H1 (cell line): ENCODE measurements at regions not wholly inside any gene's neighbourhood (a gene's known extent, or its start where the extent isn't known, plus 50 kb on each side); places are given as distances from the start of the nearest gene placed in this dataset.

Experiments
- BCL11A ChIP-seq, 2 experiments: IDR thresholded peaks; one replicate each; pipeline ENCODE4 v1.6.1; 2011; ENCODE audit warnings: low read depth in 2 of 2, low read length in 2 of 2, mild to moderate bottlenecking in 2 of 2
- CTBP2 ChIP-seq: IDR thresholded peaks from 2 replicates; pipeline ENCODE4 v1.7.0; 2011; ENCODE audit warnings: borderline replicate concordance, mild to moderate bottlenecking, moderate library complexity, mixed read lengths, low read length; ENCODE audit not compliant: insufficient read depth, insufficient read length

DNA sequence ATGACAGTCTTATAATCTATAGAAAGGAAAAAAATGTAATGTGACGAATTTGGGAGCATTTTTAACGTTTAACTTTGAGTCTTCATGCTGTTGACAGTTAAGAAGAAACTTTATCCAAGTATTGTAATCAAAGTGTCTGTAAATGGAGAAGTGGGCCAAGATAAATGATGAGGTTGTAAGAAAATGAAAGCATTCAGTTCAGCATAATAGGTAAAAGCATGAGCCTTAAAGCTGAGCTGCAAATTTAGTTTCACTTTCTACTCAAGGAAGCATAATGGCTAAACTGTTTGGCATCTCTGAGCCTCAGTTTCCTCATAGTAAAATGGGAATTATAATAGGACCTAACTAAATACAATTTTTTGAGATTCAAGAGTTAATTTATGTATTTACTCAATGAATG, 1554.8 kb downstream of the KCNT2 start (continued):
- TF ChIP-seq CTBP2 (no peak), BCL11A (IDR thresholded peaks at IDR 0.05; ENCODE audit: low read depth in 2 of 2, low read length in 2 of 2) (no peak)
- TF ChIP-seq, all 59 proteins: peak for 0
